WERI-Rb-1 (cell line): ENCODE measurements at regions not wholly inside any gene's neighbourhood (a gene's known extent, or its start where the extent isn't known, plus 50 kb on each side); places are given as distances from the start of the nearest gene placed in this dataset.

Experiments used
- DNase-seq: peaks from one replicate; pipeline ENCODE4 v3.0.0-alpha.2; 2020
- H3K27ac ChIP-seq: fragments of 250-450 bp; sonication (Bioruptor Pico); 2 replicates; pipeline ENCODE4 v1.5.1; 2020; ENCODE audit warnings: mild to moderate bottlenecking, moderate library complexity
- H3K27me3 ChIP-seq: fragments of 250-450 bp; sonication (Bioruptor Pico); 2 replicates; pipeline ENCODE4 v1.5.1; 2021; ENCODE audit warnings: mild to moderate bottlenecking, low read depth, moderate library complexity; ENCODE audit not compliant: insufficient read depth, severe bottlenecking
- H3K36me3 ChIP-seq: fragments of 250-450 bp; sonication (Bioruptor Pico); 2 replicates; pipeline ENCODE4 v1.5.1; 2020; ENCODE audit warnings: mild to moderate bottlenecking, moderate library complexity
- H3K4me3 ChIP-seq: 2 replicates; pipeline ENCODE4 v1.5.1; 2011; ENCODE audit warnings: low read depth, mild to moderate bottlenecking, control low read depth, low read length
- H3K9me3 ChIP-seq: fragments of 250-450 bp; sonication (Bioruptor Pico); 2 replicates; pipeline ENCODE4 v1.5.1; 2021; ENCODE audit warnings: mild to moderate bottlenecking, moderate library complexity; ENCODE audit not compliant: severe bottlenecking
- CTCF ChIP-seq: IDR thresholded peaks from 2 replicates; pipeline ENCODE4 v1.5.1; 2011; ENCODE audit warnings: low read depth, mild to moderate bottlenecking, control low read depth, inconsistent platforms, low read length

- Histone ChIP-seq H3K27me3 (peaks cover 41% of the 10 kb centered on the region), H3K36me3 (no peaks in the 10 kb centered on the region), H3K27ac (no peak overlapping the region), H3K4me3 (no peak overlapping the region), H3K9me3 (no peaks in the 10 kb centered on the region)
- DNase-seq: no peak
- TF ChIP-seq CTCF: no peak
Observed at GRCh38 chr12:39178837-39179236, 264.1 kb downstream of the KIF21A start.

GRCh38 chr12:39176356-39176755, 266.6 kb downstream of the KIF21A start:
- no peak for TF ChIP-seq CTCF
- no peak overlapping the region for H3K27ac ChIP-seq

GRCh38 chr12:39173726-39174125, 268.3 kb upstream of the CPNE8 start:
- H3K27ac ChIP-seq: no peak overlapping the region
- no peaks in the 10 kb centered on the region for H3K36me3 ChIP-seq
- peaks cover 52% of the 10 kb centered on the region for H3K27me3 ChIP-seq
- DNase-seq: no peak
- TF ChIP-seq CTCF: no peak
- H3K4me3 ChIP-seq: no peak overlapping the region
- H3K9me3 ChIP-seq: no peaks in the 10 kb centered on the region

More at GRCh38 chr12:39176356-39176755, 266.6 kb downstream of the KIF21A start:
- DNase-seq: no peak
- Histone ChIP-seq H3K9me3 (no peaks in the 10 kb centered on the region), H3K36me3 (no peaks in the 10 kb centered on the region), H3K4me3 (no peak overlapping the region), H3K27me3 (peaks cover 48% of the 10 kb centered on the region)

- H3K27me3 ChIP-seq: peaks cover 46% of the 10 kb centered on the region
- no peak for TF ChIP-seq CTCF
- H3K36me3 ChIP-seq: no peaks in the 10 kb centered on the region
- no peak for DNase-seq
- H3K9me3 ChIP-seq: no peaks in the 10 kb centered on the region
- H3K27ac ChIP-seq: no peak overlapping the region
- no peak overlapping the region for H3K4me3 ChIP-seq
Observed at GRCh38 chr12:39165338-39165737, 259.9 kb upstream of the CPNE8 start.

GRCh38 chr12:39161465-39162085, 256.2 kb upstream of the CPNE8 start:
- no peak for DNase-seq
- no peaks in the 10 kb centered on the region for H3K9me3 ChIP-seq
- H3K36me3 ChIP-seq: no peaks in the 10 kb centered on the region
- no peak for TF ChIP-seq CTCF
- H3K27me3 ChIP-seq: peaks cover 42% of the 10 kb centered on the region
- H3K4me3 ChIP-seq: no peak overlapping the region
- no peak overlapping the region for H3K27ac ChIP-seq

GRCh38 chr12:39157696-39158342, 252.4 kb upstream of the CPNE8 start:
- TF ChIP-seq CTCF: no peak
- no peaks in the 10 kb centered on the region for H3K9me3 ChIP-seq
- DNase-seq: no peak
- no peak overlapping the region for H3K4me3 ChIP-seq
- H3K36me3 ChIP-seq: no peaks in the 10 kb centered on the region
- peaks cover 23% of the 10 kb centered on the region for H3K27me3 ChIP-seq
- no peak overlapping the region for H3K27ac ChIP-seq
